MV-4-11 (cell line): ENCODE measurements at regions not wholly inside any gene's neighbourhood (a gene's known extent, or its start where the extent isn't known, plus 50 kb on each side); places are given as distances from the start of the nearest gene placed in this dataset.
A peak's percentile ranks its signal among the peaks of the same experiment; 100 is the strongest.

Source experiments
- DNase-seq: peaks from one replicate; lab custom pipeline; 2025; lab: John Stamatoyannopoulos, UW

DNA sequence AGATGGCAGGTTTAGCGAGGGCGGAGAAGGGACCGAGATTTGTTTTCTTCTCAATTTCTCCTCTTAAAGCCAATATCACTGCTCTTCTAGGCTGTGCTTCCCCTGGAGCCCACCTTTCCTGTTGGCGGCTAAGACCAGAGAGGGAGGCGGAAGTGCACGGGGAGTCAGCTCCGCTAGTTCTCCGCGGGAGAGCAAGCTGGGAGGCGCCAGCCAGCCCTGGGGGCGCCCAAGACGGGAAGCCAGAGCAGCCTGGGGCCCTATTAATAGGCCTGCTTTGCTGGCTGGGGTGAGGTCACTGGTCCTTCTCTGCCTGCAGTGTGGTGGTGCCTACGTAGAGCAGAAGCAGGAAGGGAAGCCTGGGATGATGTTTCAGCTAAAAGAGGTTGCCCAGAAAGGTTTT, 61.6 kb downstream of the LSM5 start:
- no peak for DNase-seq

DNA sequence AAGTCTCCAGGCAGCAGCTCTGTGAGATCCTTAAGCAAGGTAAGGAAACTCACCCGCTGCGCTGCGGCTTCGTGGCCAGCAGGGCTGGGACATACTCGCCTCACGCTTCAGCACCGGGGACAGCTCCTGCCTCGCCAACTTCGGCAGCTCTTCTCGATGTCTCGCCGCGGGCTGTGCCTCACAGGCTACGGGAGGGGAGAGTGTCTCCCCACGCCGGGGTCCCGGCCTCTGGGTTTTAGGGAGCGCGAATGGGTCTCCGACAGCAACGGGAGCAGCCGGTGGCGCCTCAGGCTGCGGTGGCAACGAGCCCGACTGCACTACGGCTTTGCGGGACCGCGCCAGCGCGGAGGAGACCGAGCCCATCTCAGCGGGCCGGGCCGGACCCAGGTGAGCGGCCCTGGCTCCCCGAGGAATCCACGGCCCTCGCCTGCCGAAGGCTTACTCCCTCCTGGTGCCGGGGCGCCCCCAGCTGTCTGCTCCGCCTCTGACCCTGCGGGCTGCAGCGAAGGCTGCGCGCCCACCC, 62.4 kb downstream of the LSM5 start:
- no peak for DNase-seq

DNA sequence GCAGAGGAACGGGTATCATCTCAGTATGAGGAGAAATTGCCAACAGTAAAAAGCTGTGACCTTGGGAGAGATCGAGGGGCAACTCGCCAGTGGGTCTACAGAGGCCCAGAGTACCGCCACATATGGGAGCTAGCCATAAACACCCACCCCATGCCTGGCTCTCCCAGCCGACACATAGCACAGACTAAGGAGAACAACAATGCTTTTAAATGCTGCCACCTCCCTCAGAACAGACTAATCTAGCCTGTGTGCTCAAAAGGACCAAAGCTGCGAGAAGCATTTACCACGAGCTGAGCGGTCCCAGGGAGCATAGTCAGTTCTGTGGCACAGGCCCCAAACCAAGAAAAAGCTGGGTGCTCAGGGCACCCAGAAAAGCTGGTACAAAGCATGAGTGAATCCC, 73.3 kb downstream of the LSM5 start:
- no peak for DNase-seq

DNA sequence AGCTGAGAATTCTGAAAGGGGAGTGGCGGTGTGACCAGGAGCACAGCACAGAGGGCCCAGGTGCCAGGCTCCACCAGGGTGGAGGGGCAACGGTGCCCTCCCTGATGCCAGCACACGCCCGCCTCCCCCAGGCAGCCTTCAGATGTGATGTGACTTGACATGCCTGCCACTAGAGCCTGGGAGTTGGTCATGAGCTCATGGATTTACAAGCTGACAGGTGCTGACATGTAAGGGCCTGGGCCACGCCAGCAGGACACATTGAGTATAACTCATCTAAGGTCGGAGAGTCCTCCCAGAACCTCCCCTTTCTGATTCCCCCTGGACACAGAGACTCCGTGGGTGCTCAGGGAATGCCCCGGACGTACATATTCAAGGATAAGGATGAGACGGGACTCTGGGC, 74.2 kb downstream of the LSM5 start:
- no peak for DNase-seq

DNA sequence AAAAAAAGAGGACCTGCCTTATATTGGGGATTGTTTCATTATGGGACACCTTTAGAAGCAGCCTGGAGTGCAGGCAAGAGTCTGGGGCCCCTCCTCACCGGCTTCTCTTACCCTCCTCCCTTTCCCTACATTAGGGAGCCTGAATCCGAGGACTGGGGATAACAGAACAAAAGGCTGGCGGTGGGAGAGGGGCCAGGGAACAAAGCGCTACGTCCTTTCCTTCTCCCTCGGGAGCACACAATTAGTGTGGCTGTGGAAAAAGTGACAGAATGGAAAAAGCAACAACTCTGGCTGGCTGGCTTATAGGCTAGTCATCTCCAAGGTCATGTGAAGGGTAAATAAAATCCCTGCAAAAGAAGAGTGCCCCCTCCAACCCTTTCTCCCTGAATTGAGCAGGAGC, 74.7 kb downstream of the LSM5 start:
- no peak for DNase-seq

DNA sequence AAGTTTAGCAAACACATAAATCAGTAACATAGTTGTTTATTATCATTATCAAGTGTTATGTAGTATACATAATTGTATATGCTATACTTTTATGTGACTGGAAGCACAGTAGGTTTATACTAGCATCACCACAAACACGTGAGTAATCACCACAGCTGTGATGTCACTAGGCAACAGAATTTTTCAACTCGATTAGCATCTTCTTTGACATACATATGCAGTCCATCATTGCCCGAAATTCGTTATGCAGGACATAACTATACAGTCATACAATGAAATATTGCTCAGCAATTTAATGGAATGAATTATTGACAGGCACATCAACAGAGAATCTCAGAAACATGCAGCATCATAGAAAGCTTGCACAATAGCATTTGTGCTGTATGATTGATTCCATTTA, 77.7 kb downstream of the LSM5 start:
- no peak for DNase-seq

DNA sequence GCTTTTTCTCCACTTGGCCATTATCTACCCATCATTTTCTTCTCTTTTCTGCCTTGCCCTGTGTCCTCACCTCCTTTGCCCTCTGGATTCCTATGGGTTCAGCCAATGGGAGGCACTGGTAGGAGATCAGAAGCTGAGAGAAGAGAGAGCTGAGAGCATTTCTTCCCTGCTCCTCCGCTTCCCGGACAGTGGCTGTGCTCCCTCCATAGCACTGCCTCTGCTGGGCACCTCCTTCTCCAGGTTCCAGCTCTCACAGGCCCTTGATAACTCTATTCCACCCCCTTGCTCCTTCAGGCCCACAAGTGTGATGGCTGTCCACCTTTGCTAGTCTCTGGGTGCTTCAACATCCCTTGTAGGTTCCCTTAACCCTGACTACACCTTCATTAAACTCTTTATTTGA, 79.6 kb downstream of the LSM5 start:
- no peak for DNase-seq

DNA sequence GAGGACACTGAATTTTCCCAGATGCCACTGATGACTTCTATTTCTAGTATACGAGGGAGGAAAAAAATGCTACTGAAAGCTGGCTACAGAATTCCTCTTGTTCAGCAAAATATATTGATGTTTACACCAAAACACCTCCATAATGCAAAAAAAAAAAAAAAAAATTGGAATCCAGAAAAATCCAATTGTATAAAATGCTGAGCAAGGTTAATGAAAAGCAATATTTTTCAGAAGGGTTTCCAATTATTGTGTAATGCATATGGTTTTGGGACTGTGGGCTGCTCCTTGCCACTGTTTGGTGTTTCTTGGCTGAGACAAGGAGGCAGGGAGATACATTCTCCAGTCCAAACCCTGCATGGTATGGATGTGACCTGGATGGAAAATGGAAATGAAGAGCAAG, 83.8 kb downstream of the LSM5 start:
- no peak for DNase-seq

DNA sequence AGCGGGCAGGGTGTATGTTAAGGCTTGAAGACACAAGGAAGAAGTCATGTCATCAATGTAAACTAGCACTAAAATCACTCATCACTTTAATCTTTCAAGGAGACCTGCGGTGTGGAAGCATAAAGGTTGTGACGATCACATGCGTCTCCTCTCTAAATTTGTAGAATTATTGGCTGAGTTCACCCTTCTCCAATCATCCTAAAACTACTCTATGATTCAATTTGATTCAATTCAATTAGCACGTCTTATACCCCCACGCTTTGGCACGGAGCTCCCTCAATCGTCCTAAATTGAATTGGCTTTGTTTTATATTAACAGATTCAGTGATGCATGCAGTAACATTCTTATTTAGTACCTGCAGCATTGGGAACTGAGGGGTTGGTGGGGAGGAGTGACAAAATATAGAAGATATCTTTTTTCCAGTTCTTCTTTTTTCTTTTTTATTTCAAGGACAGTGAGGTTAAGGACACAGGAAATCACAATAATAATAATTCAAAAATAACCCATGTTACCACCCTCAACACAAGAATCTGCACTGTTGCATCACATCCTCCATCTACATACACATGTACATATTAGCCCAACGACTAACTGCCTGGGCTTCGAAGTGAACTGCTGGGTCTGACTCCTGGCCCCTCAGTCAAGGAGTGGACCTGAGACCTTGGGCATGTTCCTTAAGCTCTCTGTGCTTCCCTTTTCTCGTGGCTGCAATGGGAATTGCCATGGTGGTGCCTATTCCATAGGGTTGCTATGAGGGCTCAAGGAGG, 86.5 kb downstream of the LSM5 start:
- no peak for DNase-seq

DNA sequence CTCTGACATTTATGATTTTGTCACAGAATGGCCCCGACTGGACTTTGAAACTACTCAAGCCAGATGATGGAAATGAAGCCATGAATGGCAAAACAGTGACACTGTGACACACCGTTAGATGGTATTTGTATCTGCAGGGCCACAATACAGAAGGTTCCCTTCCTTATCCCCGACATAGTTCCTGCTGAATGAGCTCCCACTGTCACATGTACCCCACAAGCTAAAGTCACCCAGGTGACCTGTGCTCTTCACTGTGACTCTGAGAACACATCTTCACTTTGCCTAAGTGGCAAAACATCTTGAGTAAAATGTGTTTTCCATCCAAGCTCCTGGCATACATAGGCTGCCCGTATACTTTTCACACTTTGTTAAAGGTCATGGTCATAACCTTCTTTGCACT, 89.5 kb downstream of the LSM5 start:
- no peak for DNase-seq

DNA sequence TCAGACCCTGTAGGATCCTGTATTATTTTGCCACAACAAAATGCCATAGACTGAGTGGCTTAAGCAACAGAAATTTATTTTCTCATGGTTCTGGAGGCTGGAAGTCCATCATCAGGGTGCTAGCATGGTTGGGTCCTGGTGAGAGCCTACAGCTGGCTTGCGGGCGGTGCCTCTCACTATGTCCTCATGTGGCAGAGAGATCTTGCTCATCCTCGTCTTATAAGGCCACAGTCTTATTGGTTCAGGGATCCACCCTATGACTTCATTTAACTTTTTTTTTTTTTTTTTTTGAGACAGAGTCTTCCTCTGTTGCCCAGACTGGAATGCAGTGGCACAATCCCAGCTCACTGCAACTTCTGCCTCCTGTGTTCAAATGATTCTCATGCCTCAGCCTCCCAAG, 90.9 kb downstream of the LSM5 start:
- DNase-seq = no peak

DNA sequence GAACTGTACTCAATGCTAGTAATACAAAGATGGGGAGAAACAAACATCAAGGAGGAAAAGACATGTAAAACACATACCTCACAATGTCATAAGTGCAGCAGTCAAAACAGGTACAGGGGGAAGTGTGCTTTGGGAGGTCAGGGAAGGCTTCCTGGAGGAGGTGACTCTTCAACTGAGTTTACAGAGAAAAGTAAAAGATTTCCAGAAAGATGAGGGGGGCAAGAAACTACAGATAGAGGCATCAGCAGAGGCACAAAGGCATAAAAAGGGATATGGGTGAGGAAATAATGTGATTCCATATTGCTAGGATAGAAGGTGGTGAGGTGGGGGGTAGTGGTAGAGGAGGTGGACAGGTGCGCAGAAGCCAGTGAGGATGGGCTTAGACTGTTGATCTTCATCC, 95.0 kb downstream of the LSM5 start:
- no peak for DNase-seq

DNA sequence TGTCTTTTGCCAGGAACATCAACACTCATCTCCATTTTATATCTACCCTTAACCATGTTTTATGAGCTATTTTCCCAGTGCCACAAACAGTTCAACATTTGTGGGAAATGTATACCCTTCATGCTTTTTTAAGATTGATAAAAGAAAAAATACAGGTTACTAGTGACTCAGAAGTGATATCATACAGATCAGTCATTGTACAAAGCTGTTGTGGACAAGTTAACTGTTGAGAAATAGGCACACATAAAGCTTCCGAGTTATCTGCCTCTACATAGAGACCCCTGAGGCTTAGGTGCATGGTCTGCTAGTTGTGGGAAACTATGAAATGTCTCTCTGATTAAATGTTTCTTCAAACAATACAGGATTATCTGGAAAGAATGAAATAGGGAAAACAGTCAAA, 96.3 kb downstream of the LSM5 start:
- no peak for DNase-seq

DNA sequence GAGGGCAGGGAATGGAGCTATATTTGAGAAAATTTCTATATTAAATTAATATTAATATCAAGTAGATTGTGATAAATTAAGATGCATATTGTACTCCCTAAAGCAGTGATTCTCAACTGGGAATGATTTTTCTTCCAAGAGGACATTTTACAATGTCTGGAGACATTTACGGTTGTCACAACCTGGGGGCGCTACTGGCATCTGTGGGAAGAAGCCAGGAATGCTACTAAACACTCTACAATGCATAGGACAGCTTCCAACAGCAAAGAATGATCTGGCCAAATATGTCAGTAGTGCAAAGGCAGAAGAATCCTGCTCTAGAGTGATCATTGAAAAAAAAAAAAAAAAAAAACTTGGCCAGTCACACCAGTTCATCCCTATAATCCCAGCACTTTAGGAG, 100.0 kb downstream of the LSM5 start:
- no peak for DNase-seq

DNA sequence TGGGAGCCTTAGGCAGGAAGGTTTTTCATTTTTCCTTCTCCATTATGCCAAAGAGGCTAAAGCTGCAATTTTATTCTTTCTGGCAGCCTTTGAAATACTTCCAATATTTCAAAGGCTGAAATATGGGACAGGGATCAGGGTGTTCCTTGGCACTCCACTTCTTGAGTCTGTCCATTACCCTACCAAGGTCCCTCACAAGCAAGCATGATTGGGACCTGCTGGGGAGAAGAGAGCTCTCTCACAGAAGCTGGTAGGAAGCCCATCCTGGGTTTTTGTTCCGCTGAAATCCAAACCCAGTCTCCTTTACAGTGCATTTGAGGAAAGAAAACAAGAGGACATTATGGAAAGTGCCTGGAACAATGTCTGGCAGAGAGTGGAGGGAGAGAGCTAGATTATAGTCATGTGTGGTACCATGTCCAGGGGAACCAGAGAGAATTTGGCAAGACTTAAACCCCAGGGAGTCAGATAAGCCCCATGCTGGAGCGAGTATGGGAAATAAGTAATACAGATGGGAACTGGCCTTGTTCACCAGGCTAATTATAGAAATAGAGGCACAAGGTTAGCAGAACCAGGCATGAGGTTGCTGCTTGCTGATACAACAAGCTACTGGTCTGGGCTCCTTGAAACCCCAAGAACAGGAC, 104.7 kb downstream of the LSM5 start:
- no peak for DNase-seq

DNA sequence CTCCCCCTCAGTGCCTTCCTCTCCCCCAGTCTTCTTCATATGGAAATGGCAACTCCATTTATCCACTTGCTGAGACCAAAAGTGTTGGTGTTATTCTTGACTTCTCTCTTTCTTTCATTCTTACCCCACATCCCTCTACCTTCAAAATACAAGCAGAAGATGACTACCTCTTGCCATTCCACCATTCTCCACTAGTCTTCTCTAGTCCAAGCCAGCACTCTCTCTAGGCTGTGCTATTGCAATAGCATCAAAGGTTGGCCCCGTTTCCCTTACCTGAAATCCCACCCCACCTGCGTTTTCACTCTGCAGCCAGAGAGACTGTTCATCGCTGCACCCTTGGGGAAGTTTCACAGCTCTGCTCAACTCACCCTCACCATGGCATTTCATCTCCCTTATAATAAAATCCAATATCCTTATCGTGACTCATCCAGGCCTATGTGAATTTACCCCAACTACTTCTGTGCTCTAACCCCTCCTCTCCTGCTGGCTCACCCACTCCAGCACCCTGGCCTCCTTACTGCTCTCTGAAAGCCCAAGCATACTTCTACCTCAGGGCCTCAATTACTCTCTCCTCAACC, 109.1 kb downstream of the LSM5 start:
- DNase-seq = no peak

DNA sequence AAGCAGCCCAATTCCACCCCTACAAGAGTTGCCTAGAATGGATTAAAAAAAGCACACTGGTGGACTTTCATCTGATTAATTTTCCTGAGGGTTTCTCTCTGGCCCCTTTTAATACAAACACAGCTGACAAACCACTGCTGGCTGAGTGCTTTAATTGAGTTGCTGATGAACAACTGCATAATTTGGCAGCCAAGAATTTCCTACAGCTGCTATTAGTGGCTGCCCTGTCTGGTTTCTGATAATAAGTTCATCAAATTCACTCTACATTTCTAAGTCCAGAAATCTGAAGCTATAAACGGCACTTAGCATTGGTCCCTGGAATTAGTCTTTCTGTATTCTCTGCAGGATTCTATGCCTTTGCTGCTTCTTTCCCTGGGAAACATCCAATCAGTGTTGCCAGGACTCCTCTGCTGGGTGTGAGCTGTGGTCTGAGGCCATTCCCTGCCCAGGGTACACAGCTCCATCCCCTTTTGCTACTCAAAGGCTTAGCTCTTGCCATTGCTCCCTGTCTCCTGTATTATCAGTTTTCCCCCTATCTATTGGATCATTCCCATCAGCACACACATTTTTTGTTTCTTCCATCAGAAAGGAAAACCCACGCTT, 110.6 kb downstream of the LSM5 start:
- DNase-seq = no peak

DNA sequence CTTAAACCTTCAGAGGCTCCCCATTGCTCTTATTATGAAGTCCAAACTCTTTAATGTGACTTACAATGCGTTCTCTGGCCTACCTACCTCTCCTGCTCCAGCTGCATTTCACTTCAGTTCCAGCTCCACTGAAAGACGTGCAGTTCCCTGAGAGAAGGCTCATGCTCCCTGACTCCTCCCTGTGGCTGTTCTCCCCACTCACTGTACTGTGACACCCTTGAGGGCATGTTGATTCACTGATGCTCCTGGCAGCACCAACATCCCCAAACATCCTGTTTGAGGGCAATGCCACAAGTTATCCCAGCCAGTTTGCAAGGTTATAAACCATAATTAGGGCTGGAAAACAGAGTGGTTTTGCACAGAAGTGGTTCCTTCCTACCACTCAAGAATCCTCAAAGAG, 111.2 kb downstream of the LSM5 start:
- DNase-seq = no peak

DNA sequence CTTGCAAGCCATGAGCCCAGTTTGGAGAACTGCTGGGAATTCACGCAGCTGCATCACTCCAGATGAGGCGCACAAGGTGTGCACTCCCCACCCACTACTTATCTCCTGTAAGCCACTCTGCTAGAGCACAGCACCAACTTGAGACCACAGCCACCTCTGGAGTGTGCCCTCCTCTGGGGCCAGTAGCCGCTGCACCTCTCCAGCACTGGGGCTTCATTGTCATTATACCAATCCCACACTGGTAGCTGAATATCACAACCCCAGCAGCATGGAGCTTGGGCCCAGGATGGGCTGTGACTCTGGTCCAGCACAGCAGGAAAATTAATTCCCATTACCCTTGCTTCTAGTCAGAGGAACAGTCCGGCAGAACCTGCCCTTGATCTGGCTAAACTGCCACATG, 125.6 kb downstream of the LSM5 start:
- DNase-seq = no peak

DNA sequence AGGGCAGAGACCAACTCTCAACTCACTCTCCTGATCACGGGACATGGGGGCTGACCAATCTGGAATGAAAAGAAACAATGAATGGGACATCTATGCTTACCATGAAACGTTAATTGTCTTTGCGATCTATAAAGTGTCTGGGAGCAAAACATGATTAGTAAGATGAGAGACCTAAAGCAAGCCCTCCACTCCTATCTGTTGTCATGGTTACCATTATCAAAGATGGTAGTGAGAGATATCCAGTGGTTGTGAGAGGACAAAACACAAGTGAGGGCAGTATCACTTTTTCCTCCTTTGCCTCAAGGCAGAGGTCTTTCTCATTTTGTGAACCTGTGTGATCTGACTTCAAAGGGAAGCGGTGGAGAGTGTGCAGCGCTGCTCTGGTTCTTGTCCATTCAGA, 130.1 kb downstream of the LSM5 start:
- DNase-seq = no peak

DNA sequence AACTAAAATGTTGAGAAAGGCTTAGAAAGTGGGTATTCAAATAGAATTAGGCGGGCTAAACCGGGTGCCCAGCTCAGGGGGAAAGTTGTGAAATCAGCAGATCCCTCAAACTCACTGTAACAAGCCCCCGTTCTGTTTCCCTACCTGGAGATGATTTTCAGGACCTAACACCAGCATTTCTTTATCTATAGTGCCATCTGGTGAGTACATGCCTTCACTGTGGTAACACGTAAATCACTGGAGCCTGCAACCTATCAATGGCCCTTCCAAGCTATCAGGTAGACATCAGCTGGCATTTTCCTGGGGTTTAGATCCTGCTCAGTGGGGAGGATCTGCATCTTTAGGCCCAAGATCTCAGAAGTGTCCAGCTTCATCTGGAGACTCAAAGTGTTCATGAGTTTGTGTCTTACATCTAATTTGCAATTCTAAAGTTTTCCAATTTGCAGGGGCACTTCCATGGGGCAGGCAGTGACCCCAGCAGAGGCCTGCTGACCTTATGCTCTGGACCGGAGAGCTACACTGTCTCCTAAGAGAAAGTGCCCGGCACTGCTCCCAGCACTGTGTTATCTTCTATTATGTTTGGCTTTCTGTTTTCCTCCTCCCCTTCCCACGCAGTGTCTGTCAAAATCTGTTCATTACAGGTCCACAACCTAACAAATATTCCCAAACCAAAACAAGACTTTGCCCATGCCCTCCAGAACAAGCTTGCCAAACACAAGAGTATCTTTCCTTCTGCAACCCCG, 132.5 kb downstream of the LSM5 start:
- no peak for DNase-seq

DNA sequence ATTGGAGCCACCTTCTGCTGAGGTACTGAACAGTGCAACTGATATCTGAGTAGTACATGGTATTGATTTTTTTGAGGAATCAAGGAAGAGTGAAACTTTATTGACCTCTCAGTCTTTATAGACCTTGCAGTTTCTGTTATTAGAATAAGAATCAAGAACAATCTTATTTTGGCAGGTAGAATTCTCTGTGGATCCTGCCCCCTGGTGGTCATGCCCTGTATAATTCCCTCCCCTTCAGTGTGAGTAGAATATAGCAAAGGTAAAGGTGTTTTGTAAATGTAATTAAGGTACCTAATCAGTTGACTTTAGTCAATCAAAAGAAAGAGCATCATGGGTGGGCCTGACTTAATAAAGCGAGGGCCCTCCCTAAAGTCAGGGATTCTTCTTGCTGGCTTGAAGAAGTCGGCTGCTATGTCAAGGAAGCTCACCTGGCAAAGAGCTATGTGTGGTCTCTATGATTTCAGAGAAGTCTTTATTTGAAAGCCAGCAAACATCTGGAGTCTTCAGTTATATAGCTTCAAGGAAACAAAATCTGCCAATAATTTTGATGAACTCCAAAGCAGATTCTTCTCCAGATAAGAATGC, 142.8 kb downstream of the LSM5 start:
- peak; percentile 8 for DNase-seq
